Dermis microvascular lymphatic vessel endothelial cell (primary cell): ENCODE measurements at regions not wholly inside any gene's neighbourhood (a gene's known extent, or its start where the extent isn't known, plus 50 kb on each side); places are given as distances from the start of the nearest gene placed in this dataset.
"Not testable (repeated sequence)": the region's sequence is repeated elsewhere in the genome, so short reads cannot be mapped to it uniquely, and the experiment has no call there.

Experiments
- DNase-seq, 2 donors: peaks; one replicate each; pipeline versions ENCODE4 v3.0.0 to v3.0.0-alpha.2; 2010; ENCODE audit warnings: low read depth in 2 of 2

GRCh38 chr10:17538941-17539340 is 78.2 kb downstream of the HACD1 start:
- DNase-seq: no peak

- no peak for DNase-seq
These were observed 79.9 kb downstream of the HACD1 start for GRCh38 chr10:17537281-17537680.

GRCh38 chr10:17536221-17536620 is 81.0 kb downstream of the HACD1 start:
- no peak for DNase-seq

- no peak for DNase-seq
These were observed 79.3 kb upstream of the ST8SIA6 start for GRCh38 chr10:17533731-17534130.

- DNase-seq: no peak
These were observed 74.0 kb upstream of the ST8SIA6 start for GRCh38 chr10:17528306-17528862.

- DNase-seq: peak in 1 of 2 donors; percentile 84
These were observed 73.2 kb upstream of the ST8SIA6 start for GRCh38 chr10:17527514-17528146.

GRCh38 chr10:17526571-17526970 is 72.2 kb upstream of the ST8SIA6 start:
- DNase-seq: not testable (repeated sequence)

GRCh38 chr10:17523917-17524316 is 69.5 kb upstream of the ST8SIA6 start:
- DNase-seq: no peak

- no peak for DNase-seq
These were observed 68.9 kb upstream of the ST8SIA6 start for GRCh38 chr10:17523246-17523753.

GRCh38 chr10:17522269-17522668 is 67.9 kb upstream of the ST8SIA6 start:
- DNase-seq: not testable (repeated sequence)

GRCh38 chr10:17519457-17519856 is 65.1 kb upstream of the ST8SIA6 start:
- no peak for DNase-seq

GRCh38 chr10:17518338-17518737 is 63.9 kb upstream of the ST8SIA6 start:
- DNase-seq: no peak

GRCh38 chr10:17516376-17516775 is 62.0 kb upstream of the ST8SIA6 start:
- no peak for DNase-seq

GRCh38 chr10:17512341-17513001 is 58.1 kb upstream of the ST8SIA6 start:
- peak; percentile 54 to 98 for DNase-seq

GRCh38 chr10:17510242-17510908 is 56.0 kb upstream of the ST8SIA6 start:
- no peak for DNase-seq

GRCh38 chr10:17507538-17507937 is 53.1 kb upstream of the ST8SIA6 start:
- no peak for DNase-seq

- DNase-seq: no peak
These were observed 52.6 kb upstream of the ST8SIA6 start for GRCh38 chr10:17506856-17507471.

GRCh38 chr10:17506390-17506789 is 52.0 kb upstream of the ST8SIA6 start:
- no peak for DNase-seq

GRCh38 chr10:17504547-17505245 is 50.3 kb upstream of the ST8SIA6 start:
- DNase-seq: no peak
